DMS153 treated with DMSO at 0.1 percent for 48 hours (cell line): ENCODE measurements at regions not wholly inside any gene's neighbourhood (a gene's known extent, or its start where the extent isn't known, plus 50 kb on each side); places are given as distances from the start of the nearest gene placed in this dataset.

Experiments used
- DNase-seq: peaks from one replicate; lab custom pipeline; 2025; ENCODE audit not compliant: unreplicated experiment; lab: John Stamatoyannopoulos, UW

DNA sequence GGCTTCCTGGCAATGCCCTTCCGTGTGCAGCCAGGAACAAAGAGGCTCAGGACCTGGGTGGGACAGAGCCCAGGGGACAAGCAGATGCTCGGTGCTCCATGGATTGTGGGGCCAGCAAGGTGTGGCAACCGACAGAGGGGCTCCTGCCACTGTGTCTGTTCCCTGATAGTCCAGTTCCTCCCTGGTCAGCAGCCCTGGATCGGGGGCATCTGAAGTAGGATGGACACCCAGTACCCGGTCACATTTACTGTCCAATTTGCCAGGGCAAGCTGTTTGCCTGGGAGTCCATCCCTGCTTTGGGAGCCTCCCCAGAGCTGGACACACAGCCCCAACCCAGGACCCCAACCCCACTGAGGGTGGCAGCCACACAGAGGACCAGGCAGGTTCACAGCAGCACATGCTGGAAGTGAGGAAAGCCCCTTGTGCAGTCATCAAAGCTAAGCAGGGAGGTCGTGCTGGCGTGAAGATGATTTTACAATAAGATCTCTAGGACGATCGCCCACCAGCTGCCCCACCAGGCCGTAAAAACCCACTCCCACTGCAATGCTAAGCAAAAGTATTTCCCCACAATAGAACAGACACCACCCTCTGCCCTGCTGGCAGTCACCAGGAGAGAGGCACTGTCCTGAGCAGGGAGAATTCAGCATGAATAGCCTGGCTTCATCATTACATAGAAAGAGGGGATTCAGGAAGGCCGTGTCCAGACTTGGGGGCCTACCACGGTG, 141.7 kb downstream of the NDUFA10 start:
- DNase-seq = no peak

DNA sequence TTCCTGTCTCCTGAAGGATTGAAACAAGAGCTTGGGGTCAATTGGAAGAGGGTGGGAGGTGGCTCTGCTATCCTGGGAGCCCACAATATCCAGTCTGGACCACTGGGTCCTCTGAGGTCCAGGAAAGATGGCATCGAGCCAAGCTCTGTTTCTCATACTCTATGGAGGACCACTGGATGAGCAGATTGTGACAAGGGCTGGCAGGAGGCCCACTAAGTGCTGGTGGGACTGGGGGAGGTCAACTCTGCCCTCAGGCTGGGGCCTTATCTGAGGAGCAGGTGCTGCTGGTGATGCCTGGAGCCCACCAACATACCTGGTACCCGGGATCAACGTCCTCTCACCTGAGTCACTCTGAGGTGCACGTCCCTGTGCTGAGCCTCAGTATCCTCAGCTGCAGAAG, 142.4 kb downstream of the NDUFA10 start:
- no peak for DNase-seq

GRCh38 chr2:239882331-239882732, 142.8 kb downstream of the NDUFA10 start:
- DNase-seq = no peak

DNA sequence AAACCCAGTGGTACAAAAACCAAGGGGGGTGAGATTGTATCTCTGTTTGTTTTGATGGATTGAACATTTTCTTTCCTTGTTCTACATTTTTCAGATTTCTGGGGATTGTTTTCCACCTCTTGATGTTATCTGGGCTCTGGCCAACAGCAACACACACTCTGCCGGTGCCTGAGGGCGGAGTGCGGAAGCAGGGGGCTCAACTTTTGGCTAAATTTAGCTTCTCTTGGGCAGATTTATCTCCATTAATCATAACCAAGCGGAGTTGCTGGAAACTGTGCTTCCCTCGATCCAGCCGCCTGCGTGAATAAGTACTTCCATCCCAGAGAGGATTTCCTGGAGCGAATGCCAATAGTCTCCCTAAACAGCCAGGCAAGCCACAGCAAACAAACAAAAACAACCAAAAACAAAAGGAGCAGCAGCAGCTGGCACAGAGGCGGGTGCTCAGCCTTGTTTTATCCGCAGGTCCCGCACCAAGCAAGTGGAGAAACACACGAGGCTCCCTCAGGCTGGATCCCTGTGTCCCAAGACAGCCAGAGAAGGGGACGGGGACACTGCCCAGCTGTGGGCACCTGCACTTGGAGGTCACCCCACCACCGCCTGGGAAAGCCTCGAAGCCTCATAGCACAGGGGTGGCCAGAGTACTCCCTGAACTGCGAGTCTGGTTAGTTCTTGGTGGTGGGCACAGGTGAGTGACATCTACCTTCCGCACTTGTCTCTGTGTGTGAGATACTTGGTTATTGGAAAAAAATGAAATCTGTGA, 143.4 kb downstream of the NDUFA10 start:
- no peak for DNase-seq

- no peak for DNase-seq
Measured at GRCh38 chr2:239881031-239881471, 144.1 kb downstream of the NDUFA10 start.

GRCh38 chr2:239880396-239880795, 144.7 kb downstream of the NDUFA10 start:
- no peak for DNase-seq

- DNase-seq = no peak
Measured at GRCh38 chr2:239879423-239880084, 145.6 kb downstream of the NDUFA10 start.

- DNase-seq = no peak
Measured at GRCh38 chr2:239878686-239879085, 146.5 kb downstream of the NDUFA10 start.

DNA sequence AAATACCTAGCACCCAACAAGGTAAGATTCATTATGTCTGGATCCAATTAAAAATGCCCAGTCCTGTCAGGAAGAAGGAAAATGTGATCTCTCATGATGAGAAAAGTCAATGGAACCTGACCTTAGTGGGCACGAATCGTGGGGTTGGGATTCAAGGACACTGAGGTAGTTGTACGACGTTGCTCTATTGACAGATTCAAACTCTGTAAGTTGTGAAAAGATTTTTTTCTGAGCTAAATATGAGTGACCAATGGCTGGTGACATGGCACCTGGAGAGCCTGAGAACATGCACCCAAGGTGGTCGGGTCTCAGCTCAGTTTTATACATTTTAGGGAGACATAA, 148.2 kb downstream of the NDUFA10 start:
- no peak for DNase-seq

GRCh38 chr2:239876271-239876947, 148.7 kb downstream of the NDUFA10 start:
- no peak for DNase-seq

- no peak for DNase-seq
Measured at GRCh38 chr2:239874636-239875356, 150.3 kb downstream of the NDUFA10 start.

DNA sequence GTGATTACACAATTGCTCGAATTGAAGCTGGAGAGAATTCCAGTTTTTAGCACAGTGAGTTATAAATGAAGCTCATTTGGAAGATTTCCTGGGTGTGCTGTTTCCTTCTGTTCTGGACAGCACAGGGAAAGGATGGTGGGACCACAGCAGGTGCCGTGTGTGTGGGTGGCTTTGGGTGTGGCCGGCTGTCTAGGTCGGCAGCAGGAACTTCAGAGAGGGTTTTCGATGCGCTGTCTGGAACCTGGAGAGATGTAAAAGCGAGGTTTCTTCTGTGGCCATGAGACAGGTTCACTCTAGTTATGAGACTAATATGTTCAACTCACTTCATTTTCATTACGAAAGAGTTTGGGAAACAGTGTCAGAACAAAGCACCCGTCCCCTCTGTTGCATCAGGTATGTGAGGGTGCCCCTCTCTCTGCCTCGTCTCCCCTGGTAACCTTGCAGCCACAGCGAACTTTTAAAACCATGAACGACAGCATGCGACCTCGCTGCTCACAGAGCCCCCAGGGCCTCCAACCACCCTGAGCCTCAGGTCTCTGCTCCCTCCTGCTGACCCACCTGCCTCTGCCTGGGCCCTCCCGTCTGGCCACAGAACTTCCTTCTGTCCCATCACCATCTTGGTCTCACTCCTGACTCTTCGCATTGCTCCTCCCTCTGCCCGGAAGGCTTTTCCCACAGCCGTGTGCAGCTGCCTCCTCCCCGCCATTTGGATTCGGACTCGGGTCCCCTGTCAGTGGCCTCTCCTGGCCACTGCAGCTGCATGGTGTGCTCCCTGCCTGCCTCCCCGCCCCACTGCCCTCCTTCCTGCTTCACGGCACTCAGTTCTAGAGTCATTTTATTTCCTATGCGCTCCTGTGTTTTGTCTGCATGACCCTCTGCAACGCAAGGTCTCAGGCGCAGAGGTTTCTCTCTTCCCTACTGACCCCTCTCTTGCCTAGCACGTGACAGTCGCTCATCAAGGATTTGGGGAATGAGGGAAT, 151.2 kb downstream of the NDUFA10 start:
- no peak for DNase-seq

- no peak for DNase-seq
Measured at GRCh38 chr2:239871481-239872435, 153.4 kb downstream of the NDUFA10 start.

- no peak for DNase-seq
Measured at GRCh38 chr2:239870863-239871262, 154.3 kb downstream of the NDUFA10 start.

GRCh38 chr2:239870276-239870675, 154.9 kb downstream of the NDUFA10 start:
- DNase-seq = no peak

GRCh38 chr2:239869272-239870155, 155.6 kb downstream of the NDUFA10 start:
- no peak for DNase-seq

DNA sequence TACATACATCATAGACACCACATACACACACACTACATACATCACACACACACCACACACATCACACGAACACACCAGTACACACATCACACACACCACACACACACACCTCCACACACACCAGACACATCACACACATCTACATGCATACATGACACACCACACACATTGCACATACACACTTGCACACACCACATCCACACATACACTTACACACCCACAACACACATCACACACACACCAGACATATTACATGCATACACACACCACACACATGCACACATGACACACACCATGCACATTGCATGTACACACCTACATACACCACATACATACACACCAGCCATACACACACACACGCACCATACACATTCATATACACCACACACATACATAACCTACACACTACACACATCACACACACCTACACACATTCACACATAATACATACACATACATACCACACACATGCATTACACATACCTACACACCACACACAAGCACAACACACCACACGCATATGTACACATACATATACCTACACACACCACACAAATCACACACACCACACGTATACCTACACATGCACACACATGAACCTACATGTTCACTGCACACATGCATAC, 156.5 kb downstream of the NDUFA10 start:
- no peak for DNase-seq
